ENCODE measurements at regions not wholly inside any gene's neighbourhood (a gene's known extent, or its start where the extent isn't known, plus 50 kb on each side); places are given as distances from the start of the nearest gene placed in this dataset.

GRCh38 chr1:172774561-172774960 lies 115.7 kb downstream of the FASLG start:
- Histone ChIP-seq H3K79me2 (ENCODE audit: control insufficient read depth in 1 of 2, insufficient read depth in 2 of 2, low read length in 2 of 2) (no peaks in the 10 kb centered on the region), H3K27ac (ENCODE audit: low read depth, low read length) (no peak overlapping the region), H3K18ac (ENCODE audit: extremely low read depth, low read length) (no peak overlapping the region), H3K4me1 (replicated peaks in 1 of 4; ENCODE audit: control insufficient read depth in 3 of 4, insufficient read depth in 4 of 4, low read length in 3 of 4) (no peaks in the 10 kb centered on the region; a peak in 1 of 7 replicates), H3K56ac (replicated peaks; ENCODE audit: insufficient read length, low read depth, low read length) (no peak overlapping the region), H3K23ac (ENCODE audit: insufficient read length) (no peak overlapping the region), H2BK20ac (ENCODE audit: low read length) (no peak overlapping the region), H3K4me3 (ENCODE audit: extremely low read depth in 1 of 4, insufficient read depth in 2 of 4, low read depth in 3 of 4, low read length in 4 of 4) (no peak overlapping the region), H3K9me3 (ENCODE audit: insufficient read depth in 2 of 2, low read depth in 1 of 2, low read length in 1 of 2) (no peaks in the 10 kb centered on the region), H2AK5ac (ENCODE audit: low read depth, low read length) (no peak overlapping the region), H4K5ac (ENCODE audit: insufficient read length, low read depth, low read length) (no peak overlapping the region), H3K36me3 (ENCODE audit: control insufficient read depth in 2 of 4, insufficient read depth in 4 of 4, low read length in 3 of 4) (no peaks in the 10 kb centered on the region), H3K4ac (replicated peaks; ENCODE audit: insufficient read length, low read depth, low read length) (no peak overlapping the region), H3K23me2 (ENCODE audit: low read depth, low read length) (no peaks in the 10 kb centered on the region), H4K91ac (replicated peaks; ENCODE audit: insufficient read length, low read length) (no peak overlapping the region), H3K4me2 (ENCODE audit: insufficient read depth in 1 of 2, low read depth in 2 of 2, low read length in 2 of 2) (no peak overlapping the region), H3K14ac (ENCODE audit: insufficient read length) (no peak overlapping the region), H4K20me1 (replicated peaks in 1 of 2; ENCODE audit: control insufficient read depth in 1 of 2, insufficient read depth in 2 of 2, low read length in 2 of 2) (no peaks in the 10 kb centered on the region), H4K8ac (ENCODE audit: extremely low read depth, insufficient read depth, low read length) (no peak overlapping the region), H3K9ac (replicated peaks in 1 of 4; ENCODE audit: extremely low read depth in 1 of 4, low read depth in 3 of 4, low read length in 3 of 4) (no peak overlapping the region), H2AFZ (ENCODE audit: low read length) (no peak overlapping the region), H2BK15ac (ENCODE audit: low read length) (no peak overlapping the region), H3K27me3 (replicated peaks in 1 of 4; ENCODE audit: control insufficient read depth in 3 of 4, extremely low read depth in 1 of 4, insufficient read depth in 3 of 4, low read length in 3 of 4) (peaks cover 0 to 1% (median 0%) of the 10 kb centered on the region in 4 experiments; a peak in 1 of 7 replicates), H2BK120ac (replicated peaks; ENCODE audit: low read depth, low read length) (no peak overlapping the region), H2BK12ac (ENCODE audit: low read depth, low read length) (no peak overlapping the region), H2BK5ac (ENCODE audit: low read depth, low read length) (no peak overlapping the region), H3K79me1 (ENCODE audit: low read depth, low read length) (no peaks in the 10 kb centered on the region)
- 88% methylated on average over 3 of the region's 3 CpGs; no CpG with 5 or more reads in 1 of the 2 experiments for WGBS, 2 experiments (ENCODE audit: extremely low coverage in 1 of 2, insufficient coverage in 1 of 2, insufficient read length in 1 of 2, insufficient replicate concordance in 2 of 2, low coverage in 1 of 2, low lambda C conversion rate in 2 of 2, missing lambda C conversion rate in 1 of 2)
- FAIRE-seq (no peak), DNase-seq (ENCODE audit: low read depth in 1 of 2, low spot score in 2 of 2) (no peak)
- ChIA-PET CTCF (ENCODE audit: partially characterized antibody) (interaction anchor here (1.0 to 1.4 kb wide), 3 partner anchors 53 to 481 kb away, joined by 3 read pairs; no protein-coding TSS in a partner anchor), POLR2A (ENCODE audit: partially characterized antibody) (no interaction called here)
- no peak for TF ChIP-seq KDM1A (IDR thresholded peaks at IDR 0.05; ENCODE audit: borderline replicate concordance, low read length)
- TF ChIP-seq EP300 (IDR thresholded peaks at IDR 0.05; ENCODE audit: borderline replicate concordance in 1 of 2, low read depth in 2 of 2, low read length in 2 of 2), result no peak
- no peak for TF ChIP-seq JUN (IDR thresholded peaks at IDR 0.05; ENCODE audit: low read depth, low read length)
- no peak for TF ChIP-seq EZH2 (IDR thresholded peaks at IDR 0.05; ENCODE audit: low read depth, low read length, severe bottlenecking)

All from H1 (cell line).